D721Med (cell line): ENCODE measurements at regions not wholly inside any gene's neighbourhood (a gene's known extent, or its start where the extent isn't known, plus 50 kb on each side); places are given as distances from the start of the nearest gene placed in this dataset.
A peak's percentile ranks its signal among the peaks of the same experiment; 100 is the strongest.

Experiments used
- DNase-seq: peaks from one replicate; pipeline ENCODE4 v3.0.0; 2011; ENCODE audit warnings: low spot score; ENCODE audit not compliant: insufficient read length
- FAIRE-seq: peaks from 2 replicates; lab custom pipeline; 2011; peaks lifted over from hg19 to GRCh38; lab: Jason Lieb, UNC
- CTCF ChIP-seq: IDR thresholded peaks from 2 replicates; pipeline ENCODE4 v1.5.1; 2012; ENCODE audit warnings: mild to moderate bottlenecking, control low read depth; ENCODE audit not compliant: insufficient read depth; ENCODE audit errors: missing control alignments

- DNase-seq (no peak), FAIRE-seq (no peak)
- TF ChIP-seq CTCF: no peak
Measured at GRCh38 chr5:125367702-125368101, 621.3 kb upstream of the ZNF608 start.

GRCh38 chr5:125370461-125371205 lies 624.2 kb upstream of the ZNF608 start:
- FAIRE-seq (no peak), DNase-seq (no peak)

GRCh38 chr5:125372694-125373631 lies 626.5 kb upstream of the ZNF608 start:
- no peak for TF ChIP-seq CTCF
- peak; percentile 97 for FAIRE-seq
- DNase-seq: no peak

More at GRCh38 chr5:125370461-125371205, 624.2 kb upstream of the ZNF608 start:
- no peak for TF ChIP-seq CTCF

GRCh38 chr5:125375143-125375542 lies 628.7 kb upstream of the ZNF608 start:
- no peak for DNase-seq
- TF ChIP-seq CTCF: no peak
- peak; percentile 95 for FAIRE-seq

- FAIRE-seq (peak; percentile 87), DNase-seq (no peak)
- TF ChIP-seq CTCF: no peak
Measured at GRCh38 chr5:125376059-125376641, 629.7 kb upstream of the ZNF608 start.

- no peak for TF ChIP-seq CTCF
- no peak for FAIRE-seq
- no peak for DNase-seq
Measured at GRCh38 chr5:125377141-125377540, 630.7 kb upstream of the ZNF608 start.
